Gastroesophageal sphincter (tissue), 4 donors: ENCODE measurements at regions not wholly inside any gene's neighbourhood (a gene's known extent, or its start where the extent isn't known, plus 50 kb on each side); places are given as distances from the start of the nearest gene placed in this dataset.
"Not testable (repeated sequence)": the region's sequence is repeated elsewhere in the genome, so short reads cannot be mapped to it uniquely, and the experiment has no call there.

ENCODE experiments used
- ATAC-seq: fragments of 150-250 bp; one replicate; pipeline ENCODE4 v1.9.1; 2016; ENCODE audit warnings: mild to moderate bottlenecking, moderate library complexity
- H3K27ac ChIP-seq, 4 donors: fragments of 200-600 bp; sonication (generic) in 3 of 4; 1 replicate in 3 of 4; 2 replicates in 1 of 4; pipeline ENCODE4 v1.5.1; 2016 to 2019
- H3K27me3 ChIP-seq: fragments of 200-600 bp; sonication (generic); one replicate; pipeline ENCODE4 v1.5.1; 2019
- H3K36me3 ChIP-seq, 2 donors: fragments of 200-600 bp; sonication (generic); one replicate each; pipeline ENCODE4 v1.5.1; 2019; ENCODE audit warnings: control low read depth in 1 of 2
- H3K4me1 ChIP-seq, 3 donors: fragments of 200-600 bp; sonication (generic); 1 replicate in 2 of 3; 2 replicates in 1 of 3; pipeline ENCODE4 v1.5.1; 2016 to 2019; ENCODE audit warnings: control low read depth in 2 of 3
- H3K4me3 ChIP-seq, 2 donors: fragments of 200-600 bp; sonication (generic); one replicate each; pipeline ENCODE4 v1.5.1; 2019; ENCODE audit warnings: mild to moderate bottlenecking in 1 of 2, moderate library complexity in 1 of 2
- H3K9me3 ChIP-seq, 3 donors: fragments of 200-600 bp; sonication (generic); one replicate each; pipeline ENCODE4 v1.5.1; 2017 to 2019; ENCODE audit warnings: control low read depth in 2 of 3
- CTCF ChIP-seq, 4 experiments: fragments of 200-600 bp in 2 of 4; fragments of 450-650 bp in 2 of 4; sonication (generic) in 1 of 4; IDR thresholded peaks; one replicate each; pipeline ENCODE4 v1.5.1; 2017 to 2019; ENCODE audit warnings: antibody characterized with exemption in 4 of 4, mild to moderate bottlenecking in 2 of 4, moderate library complexity in 2 of 4
- EP300 ChIP-seq: sonication (generic); formaldehyde crosslinking; IDR thresholded peaks from one replicate; pipeline ENCODE4 v1.6.1; 2017; ENCODE audit warnings: antibody characterized with exemption, mild to moderate bottlenecking
- POLR2A ChIP-seq, 2 donors: fragments of 450-650 bp; IDR thresholded peaks; one replicate each; pipeline ENCODE4 v1.6.1; 2017; ENCODE audit warnings: antibody characterized with exemption in 2 of 2, mild to moderate bottlenecking in 2 of 2, moderate library complexity in 1 of 2
- POLR2AphosphoS5 ChIP-seq: sonication (generic); formaldehyde crosslinking; IDR thresholded peaks from one replicate; pipeline ENCODE4 v1.6.1; 2017; ENCODE audit warnings: antibody characterized with exemption
- WGBS, 2 donors: methylation state at CpG; one replicate each; pipeline ENCODE4 v1.1.5; 2018; ENCODE audit warnings: low coverage in 1 of 2; 5-methylcytosine and 5-hydroxymethylcytosine counted together

GRCh38 chr4:137946453-137947174 lies 295.5 kb downstream of the SLC7A11 start:
- no peak for ATAC-seq
- WGBS, 2 donors, result 70% methylated on average over 1 of the region's 1 CpG; no CpG with 5 or more reads in 1 of the 2 donors
- no peaks in the 10 kb centered on the region for H3K36me3 ChIP-seq
- H3K4me3 ChIP-seq, result no peak overlapping the region
- H3K27ac ChIP-seq, result no peak overlapping the region
- H3K4me1 ChIP-seq, result peaks cover 0 to 9% (median 3%) of the 10 kb centered on the region in 3 donors
- H3K27me3 ChIP-seq, result no peaks in the 10 kb centered on the region
- TF ChIP-seq POLR2AphosphoS5 (no peak), CTCF (IDR thresholded peaks at IDR 0.05) (no peak), POLR2A (IDR thresholded peaks at IDR 0.05) (no peak), EP300 (no peak)
- no peaks in the 10 kb centered on the region for H3K9me3 ChIP-seq

GRCh38 chr4:137942815-137943214 lies 299.3 kb downstream of the SLC7A11 start:
- H3K4me3 ChIP-seq, H3K36me3 ChIP-seq, H3K9me3 ChIP-seq, ATAC-seq, H3K27me3 ChIP-seq, H3K4me1 ChIP-seq, H3K27ac ChIP-seq: not testable (repeated sequence)
- 98 to 100% methylated on average over 2 to 7 of the region's 15 CpGs for WGBS, 2 donors

GRCh38 chr4:137942015-137942515 lies 300.1 kb downstream of the SLC7A11 start:
- H3K36me3 ChIP-seq, H3K4me3 ChIP-seq, H3K27me3 ChIP-seq, H3K4me1 ChIP-seq, H3K27ac ChIP-seq, H3K9me3 ChIP-seq, ATAC-seq: not testable (repeated sequence)
- 100% methylated on average over 4 of the region's 32 CpGs; no CpG with 5 or more reads in 1 of the 2 donors for WGBS, 2 donors

GRCh38 chr4:137934911-137935310 lies 307.2 kb downstream of the SLC7A11 start:
- no peaks in the 10 kb centered on the region for H3K4me1 ChIP-seq
- H3K4me3 ChIP-seq, result no peak overlapping the region
- no peak overlapping the region for H3K27ac ChIP-seq
- ATAC-seq, result no peak
- no peaks in the 10 kb centered on the region for H3K36me3 ChIP-seq
- no peak for TF ChIP-seq POLR2A (IDR thresholded peaks at IDR 0.05)
- TF ChIP-seq POLR2AphosphoS5, result no peak
- TF ChIP-seq CTCF (IDR thresholded peaks at IDR 0.05), result no peak
- no peak for TF ChIP-seq EP300
- peaks cover 0 to 3% (median 0%) of the 10 kb centered on the region in 3 donors for H3K9me3 ChIP-seq
- WGBS, 2 donors, result 44 to 90% methylated on average over 1 of the region's 1 CpG
- H3K27me3 ChIP-seq, result no peaks in the 10 kb centered on the region

GRCh38 chr4:137934046-137934445 lies 308.1 kb downstream of the SLC7A11 start:
- no peak overlapping the region for H3K4me3 ChIP-seq
- no peaks in the 10 kb centered on the region for H3K4me1 ChIP-seq
- no peak for ATAC-seq
- no peaks in the 10 kb centered on the region for H3K36me3 ChIP-seq
- H3K27ac ChIP-seq, result no peak overlapping the region
- TF ChIP-seq POLR2A (IDR thresholded peaks at IDR 0.05), result no peak
- no peak for TF ChIP-seq CTCF (IDR thresholded peaks at IDR 0.05)
- no peak for TF ChIP-seq POLR2AphosphoS5
- no peak for TF ChIP-seq EP300
- no peaks in the 10 kb centered on the region for H3K27me3 ChIP-seq
- H3K9me3 ChIP-seq, result no peaks in the 10 kb centered on the region
- WGBS, 2 donors, result 53 to 76% methylated on average over 2 of the region's 2 CpGs

GRCh38 chr4:137927972-137928371 lies 314.2 kb downstream of the SLC7A11 start:
- no peaks in the 10 kb centered on the region for H3K4me1 ChIP-seq
- H3K4me3 ChIP-seq, result no peak overlapping the region
- no peaks in the 10 kb centered on the region for H3K9me3 ChIP-seq
- H3K36me3 ChIP-seq, result no peaks in the 10 kb centered on the region
- no peak for TF ChIP-seq POLR2A (IDR thresholded peaks at IDR 0.05)
- no peak for TF ChIP-seq EP300
- no peak for TF ChIP-seq CTCF (IDR thresholded peaks at IDR 0.05)
- no peak for TF ChIP-seq POLR2AphosphoS5
- no peaks in the 10 kb centered on the region for H3K27me3 ChIP-seq
- WGBS, 2 donors, result 57 to 78% methylated on average over 1 of the region's 1 CpG
- H3K27ac ChIP-seq, result no peak overlapping the region
- no peak for ATAC-seq
